ENCODE measurements at regions not wholly inside any gene's neighbourhood (a gene's known extent, or its start where the extent isn't known, plus 50 kb on each side); places are given as distances from the start of the nearest gene placed in this dataset.
A peak's percentile ranks its signal among the peaks of the same experiment; 100 is the strongest.

GRCh38 chr4:56286763-56287162 lies 100.5 kb downstream of the AASDH start:
- Histone ChIP-seq H2BK12ac (ENCODE audit: low read length) (no peak overlapping the region), H3K9ac (ENCODE audit: low read length) (no peak overlapping the region), H3K14ac (ENCODE audit: low read length) (no peak overlapping the region), H2AFZ (ENCODE audit: insufficient read depth, low read length, poor library complexity) (no peak overlapping the region), H3K27me3 (ENCODE audit: insufficient read depth, low read length) (no peaks in the 10 kb centered on the region), H3K4ac (ENCODE audit: low read depth, low read length) (no peak overlapping the region), H3K4me1 (ENCODE audit: control insufficient read depth in 1 of 2, insufficient read depth in 2 of 2, low read length in 2 of 2) (peaks cover 10 to 16% of the 10 kb centered on the region in 2 experiments), H3K79me1 (ENCODE audit: low read length) (peaks cover 2% of the 10 kb centered on the region), H4K12ac (ENCODE audit: low read depth, low read length) (no peak overlapping the region), H2BK120ac (ENCODE audit: insufficient read depth, low read length, poor library complexity) (no peak overlapping the region), H3K18ac (ENCODE audit: low read length) (no peak overlapping the region), H3K36me3 (ENCODE audit: control insufficient read depth in 1 of 2, insufficient read depth in 2 of 2, low read length in 2 of 2) (no peaks in the 10 kb centered on the region), H3K4me3 (ENCODE audit: low read depth, low read length) (no peak overlapping the region), H3K4me2 (ENCODE audit: low read length) (no peak overlapping the region), H3K79me2 (ENCODE audit: control insufficient read depth, insufficient read depth, low read length, poor library complexity) (no peaks in the 10 kb centered on the region), H3K23ac (ENCODE audit: low read length) (no peak overlapping the region), H4K8ac (ENCODE audit: low read depth, low read length) (no peak overlapping the region), H3K27ac (ENCODE audit: low read depth, low read length) (no peak overlapping the region), H2BK5ac (ENCODE audit: low read depth, low read length, poor library complexity) (no peak overlapping the region), H2AK5ac (ENCODE audit: low read length) (no peak overlapping the region), H4K91ac (ENCODE audit: low read depth, low read length) (no peak overlapping the region), H3K9me3 (ENCODE audit: insufficient read depth, low read depth, low read length) (no peaks in the 10 kb centered on the region)
- no CpG with 5 or more reads among the region's 5 CpGs for WGBS (ENCODE audit: extremely low coverage, insufficient coverage, insufficient read length)
- peak; percentile 2 to 16 for DNase-seq

DNA sequence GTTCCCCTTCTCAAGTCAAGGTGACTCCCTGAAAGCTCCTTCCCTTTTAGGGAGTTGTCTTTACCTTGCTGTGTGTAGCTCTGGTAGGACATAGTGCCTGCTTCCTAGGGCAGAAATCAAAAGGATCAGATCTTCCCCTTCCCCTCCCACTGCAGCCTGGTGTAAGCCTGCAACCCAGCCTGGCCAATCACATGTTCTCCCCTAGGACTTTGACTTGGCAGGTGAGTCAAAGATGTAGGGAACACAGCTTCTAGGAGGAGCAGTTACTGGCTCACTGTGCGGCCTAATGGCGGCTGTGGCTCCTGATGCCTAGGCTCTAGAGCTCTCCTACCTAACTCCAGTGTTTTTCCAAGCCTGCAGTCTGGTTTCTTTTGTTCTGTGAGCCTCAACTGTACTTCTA lies 103.9 kb downstream of the AASDH start:
- Histone ChIP-seq H3K4ac (ENCODE audit: low read depth, low read length) (no peak overlapping the region), H4K12ac (ENCODE audit: low read depth, low read length) (no peak overlapping the region), H3K23ac (ENCODE audit: low read length) (no peak overlapping the region), H2BK120ac (ENCODE audit: insufficient read depth, low read length, poor library complexity) (no peak overlapping the region), H2AK5ac (ENCODE audit: low read length) (no peak overlapping the region), H3K4me1 (ENCODE audit: control insufficient read depth in 1 of 2, insufficient read depth in 2 of 2, low read length in 2 of 2) (peaks cover 9 to 10% of the 10 kb centered on the region in 2 experiments), H3K14ac (ENCODE audit: low read length) (peak overlapping the region; percentile 14), H3K79me2 (ENCODE audit: control insufficient read depth, insufficient read depth, low read length, poor library complexity) (no peaks in the 10 kb centered on the region), H3K27me3 (ENCODE audit: insufficient read depth, low read length) (no peaks in the 10 kb centered on the region), H2AFZ (ENCODE audit: insufficient read depth, low read length, poor library complexity) (no peak overlapping the region), H2BK5ac (ENCODE audit: low read depth, low read length, poor library complexity) (no peak overlapping the region), H3K79me1 (ENCODE audit: low read length) (no peaks in the 10 kb centered on the region), H2BK12ac (ENCODE audit: low read length) (no peak overlapping the region), H4K8ac (ENCODE audit: low read depth, low read length) (peak overlapping the region; percentile 24), H4K91ac (ENCODE audit: low read depth, low read length) (no peak overlapping the region), H3K36me3 (ENCODE audit: control insufficient read depth in 1 of 2, insufficient read depth in 2 of 2, low read length in 2 of 2) (no peaks in the 10 kb centered on the region), H3K27ac (ENCODE audit: low read depth, low read length) (no peak overlapping the region), H3K4me3 (ENCODE audit: low read depth, low read length) (no peak overlapping the region), H3K9me3 (ENCODE audit: insufficient read depth, low read depth, low read length) (no peaks in the 10 kb centered on the region), H3K9ac (ENCODE audit: low read length) (no peak overlapping the region), H3K18ac (ENCODE audit: low read length) (peak overlapping the region; percentile 25), H3K4me2 (ENCODE audit: low read length) (no peak overlapping the region)
- no CpG with 5 or more reads among the region's 2 CpGs for WGBS (ENCODE audit: extremely low coverage, insufficient coverage, insufficient read length)
- no peak for DNase-seq

GRCh38 chr4:56282004-56282403 lies 105.3 kb downstream of the AASDH start:
- no peak overlapping the region for H2BK5ac ChIP-seq (ENCODE audit: low read depth, low read length, poor library complexity)
- H3K4me2 ChIP-seq (ENCODE audit: low read length) = no peak overlapping the region
- H2AK5ac ChIP-seq (ENCODE audit: low read length) = no peak overlapping the region
- H3K27ac ChIP-seq (ENCODE audit: low read depth, low read length) = no peak overlapping the region
- no peak overlapping the region for H4K91ac ChIP-seq (ENCODE audit: low read depth, low read length)
- peaks cover 9 to 10% of the 10 kb centered on the region in 2 experiments for H3K4me1 ChIP-seq (ENCODE audit: control insufficient read depth in 1 of 2, insufficient read depth in 2 of 2, low read length in 2 of 2)
- H3K4ac ChIP-seq (ENCODE audit: low read depth, low read length) = no peak overlapping the region
- no peak overlapping the region for H3K18ac ChIP-seq (ENCODE audit: low read length)
- no CpG with 5 or more reads among the region's 2 CpGs for WGBS (ENCODE audit: extremely low coverage, insufficient coverage, insufficient read length)
- H3K23ac ChIP-seq (ENCODE audit: low read length) = no peak overlapping the region
- H3K36me3 ChIP-seq (ENCODE audit: control insufficient read depth in 1 of 2, insufficient read depth in 2 of 2, low read length in 2 of 2) = no peaks in the 10 kb centered on the region
- H2AFZ ChIP-seq (ENCODE audit: insufficient read depth, low read length, poor library complexity) = no peak overlapping the region
- H3K79me2 ChIP-seq (ENCODE audit: control insufficient read depth, insufficient read depth, low read length, poor library complexity) = no peaks in the 10 kb centered on the region
- no peaks in the 10 kb centered on the region for H3K27me3 ChIP-seq (ENCODE audit: insufficient read depth, low read length)
- H3K9ac ChIP-seq (ENCODE audit: low read length) = no peak overlapping the region
- no peak for DNase-seq
- no peak overlapping the region for H3K4me3 ChIP-seq (ENCODE audit: low read depth, low read length)
- no peak overlapping the region for H4K12ac ChIP-seq (ENCODE audit: low read depth, low read length)
- no peaks in the 10 kb centered on the region for H3K79me1 ChIP-seq (ENCODE audit: low read length)
- H3K9me3 ChIP-seq (ENCODE audit: insufficient read depth, low read depth, low read length) = no peaks in the 10 kb centered on the region
- H3K14ac ChIP-seq (ENCODE audit: low read length) = no peak overlapping the region
- no peak overlapping the region for H4K8ac ChIP-seq (ENCODE audit: low read depth, low read length)
- no peak overlapping the region for H2BK120ac ChIP-seq (ENCODE audit: insufficient read depth, low read length, poor library complexity)
- H2BK12ac ChIP-seq (ENCODE audit: low read length) = no peak overlapping the region

GRCh38 chr4:56276547-56276946 lies 110.7 kb downstream of the AASDH start:
- Histone ChIP-seq H2BK120ac (ENCODE audit: insufficient read depth, low read length, poor library complexity) (no peak overlapping the region), H3K4me3 (ENCODE audit: low read depth, low read length) (no peak overlapping the region), H3K14ac (ENCODE audit: low read length) (no peak overlapping the region), H3K9me3 (ENCODE audit: insufficient read depth, low read depth, low read length) (no peaks in the 10 kb centered on the region), H3K79me2 (ENCODE audit: control insufficient read depth, insufficient read depth, low read length, poor library complexity) (no peaks in the 10 kb centered on the region), H4K12ac (ENCODE audit: low read depth, low read length) (no peak overlapping the region), H3K27me3 (ENCODE audit: insufficient read depth, low read length) (no peaks in the 10 kb centered on the region), H2BK12ac (ENCODE audit: low read length) (no peak overlapping the region), H3K23ac (ENCODE audit: low read length) (no peak overlapping the region), H3K4ac (ENCODE audit: low read depth, low read length) (no peak overlapping the region), H2BK5ac (ENCODE audit: low read depth, low read length, poor library complexity) (no peak overlapping the region), H4K91ac (ENCODE audit: low read depth, low read length) (no peak overlapping the region), H2AFZ (ENCODE audit: insufficient read depth, low read length, poor library complexity) (no peak overlapping the region), H3K36me3 (ENCODE audit: control insufficient read depth in 1 of 2, insufficient read depth in 2 of 2, low read length in 2 of 2) (no peaks in the 10 kb centered on the region), H3K27ac (ENCODE audit: low read depth, low read length) (no peak overlapping the region), H3K9ac (ENCODE audit: low read length) (no peak overlapping the region), H2AK5ac (ENCODE audit: low read length) (no peak overlapping the region), H3K18ac (ENCODE audit: low read length) (no peak overlapping the region), H4K8ac (ENCODE audit: low read depth, low read length) (no peak overlapping the region), H3K79me1 (ENCODE audit: low read length) (no peaks in the 10 kb centered on the region), H3K4me1 (ENCODE audit: control insufficient read depth in 1 of 2, insufficient read depth in 2 of 2, low read length in 2 of 2) (no peaks in the 10 kb centered on the region), H3K4me2 (ENCODE audit: low read length) (no peak overlapping the region)
- DNase-seq = peak; percentile 55 to 67
